ENCODE measurements at regions not wholly inside any gene's neighbourhood (a gene's known extent, or its start where the extent isn't known, plus 50 kb on each side); places are given as distances from the start of the nearest gene placed in this dataset.

- no peak for DNase-seq (ENCODE audit: extremely low read depth, low read depth)
- no peak for TF ChIP-seq CTCF (IDR thresholded peaks at IDR 0.05; ENCODE audit: low read depth, low read length)
These were observed 91.1 kb upstream of the ALDH1A3 start for GRCh38 chr15:100788418-100789105.

GRCh38 chr15:100790786-100791265, 88.8 kb upstream of the ALDH1A3 start:
- no peak for TF ChIP-seq CTCF (IDR thresholded peaks at IDR 0.05; ENCODE audit: low read depth, low read length)
- no peak for DNase-seq (ENCODE audit: extremely low read depth, low read depth)

GRCh38 chr15:100794008-100794407, 85.6 kb upstream of the ALDH1A3 start:
- no peak for DNase-seq (ENCODE audit: extremely low read depth, low read depth)
- no peak for TF ChIP-seq CTCF (IDR thresholded peaks at IDR 0.05; ENCODE audit: low read depth, low read length)

- TF ChIP-seq CTCF (IDR thresholded peaks at IDR 0.05; ENCODE audit: low read depth, low read length), result no peak
- DNase-seq (ENCODE audit: extremely low read depth, low read depth), result no peak
These were observed 78.3 kb upstream of the ALDH1A3 start for GRCh38 chr15:100801256-100801900.

- no peak for DNase-seq (ENCODE audit: extremely low read depth, low read depth)
- no peak for TF ChIP-seq CTCF (IDR thresholded peaks at IDR 0.05; ENCODE audit: low read depth, low read length)
These were observed 77.0 kb upstream of the ALDH1A3 start for GRCh38 chr15:100802421-100803170.

- TF ChIP-seq CTCF (IDR thresholded peaks at IDR 0.05; ENCODE audit: low read depth, low read length), result no peak
- DNase-seq (ENCODE audit: extremely low read depth, low read depth), result no peak
These were observed 76.5 kb upstream of the ALDH1A3 start for GRCh38 chr15:100803171-100803440.

- no peak for DNase-seq (ENCODE audit: extremely low read depth, low read depth)
- no peak for TF ChIP-seq CTCF (IDR thresholded peaks at IDR 0.05; ENCODE audit: low read depth, low read length)
These were observed 73.5 kb upstream of the ALDH1A3 start for GRCh38 chr15:100806157-100806556.

All from AG09319 (cell line).